CD14-positive monocyte (primary cell): ENCODE measurements at regions not wholly inside any gene's neighbourhood (a gene's known extent, or its start where the extent isn't known, plus 50 kb on each side); places are given as distances from the start of the nearest gene placed in this dataset.

Source experiments
- DNase-seq, 3 donors: peaks; one replicate each; pipeline ENCODE4 v3.0.0-alpha.2; 2011 to 2022
- H2AFZ ChIP-seq: 2 replicates; pipeline ENCODE4 v1.6.0; 2012; ENCODE audit warnings: mild to moderate bottlenecking, low read depth, low read length, inconsistent platforms; ENCODE audit not compliant: insufficient read depth, poor library complexity, severe bottlenecking
- H3K27ac ChIP-seq, 2 donors: 1 replicate in 1 of 2; 2 replicates in 1 of 2; pipeline ENCODE4 v1.5.1; 2012 to 2013; ENCODE audit warnings: low read length in 2 of 2, control low read depth in 1 of 2, inconsistent platforms in 1 of 2, low read depth in 1 of 2, mild to moderate bottlenecking in 1 of 2
- H3K27me3 ChIP-seq, 2 donors: one replicate each; pipeline versions ENCODE4 v1.6.0 to v1.6.1; 2011 to 2013; ENCODE audit warnings: low read length in 2 of 2; ENCODE audit not compliant: control insufficient read depth in 2 of 2, insufficient read depth in 2 of 2
- H3K36me3 ChIP-seq, 2 donors: replicated peaks in 1 of 2; 1 replicate in 1 of 2; 2 replicates in 1 of 2; pipeline versions ENCODE4 v1.5.1 to v1.6.1; 2012 to 2013; ENCODE audit warnings: low read length in 2 of 2, control low read depth in 1 of 2, inconsistent platforms in 1 of 2, mild to moderate bottlenecking in 1 of 2; ENCODE audit not compliant: insufficient read depth in 2 of 2, control insufficient read depth in 1 of 2
- H3K4me1 ChIP-seq, 2 donors: 1 replicate in 1 of 2; 2 replicates in 1 of 2; pipeline versions ENCODE4 v1.5.1 to v1.6.1; 2012 to 2013; ENCODE audit warnings: low read length in 2 of 2, control low read depth in 1 of 2, inconsistent platforms in 1 of 2, mild to moderate bottlenecking in 1 of 2, moderate library complexity in 1 of 2; ENCODE audit not compliant: insufficient read depth in 2 of 2, control insufficient read depth in 1 of 2
- H3K4me2 ChIP-seq: replicated peaks from 2 replicates; pipeline ENCODE3; 2012; ENCODE audit warnings: low read length, moderate library complexity, mild to moderate bottlenecking; ENCODE audit not compliant: poor library complexity, severe bottlenecking; ENCODE audit errors: extremely low read depth
- H3K4me3 ChIP-seq, 3 experiments: fragments of 200-600 bp in 1 of 3; sonication (generic) in 1 of 3; replicated peaks in 1 of 3; 1 replicate in 2 of 3; 2 replicates in 1 of 3; pipeline ENCODE4 v1.5.1; 2011 to 2013; ENCODE audit warnings: low read length in 3 of 3, mild to moderate bottlenecking in 3 of 3, control low read depth in 2 of 3, low read depth in 2 of 3, inconsistent platforms in 1 of 3, moderate library complexity in 1 of 3
- H3K79me2 ChIP-seq: 2 replicates; pipeline ENCODE4 v1.6.0; 2012; ENCODE audit warnings: mild to moderate bottlenecking, control low read depth, inconsistent platforms, low read length, moderate library complexity; ENCODE audit not compliant: insufficient read depth
- H3K9ac ChIP-seq: 2 replicates; pipeline ENCODE4 v1.6.0; 2017; ENCODE audit warnings: low read length, mild to moderate bottlenecking; ENCODE audit not compliant: insufficient read depth, poor library complexity, severe bottlenecking
- H3K9me3 ChIP-seq, 2 donors: replicated peaks in 1 of 2; 1 replicate in 1 of 2; 2 replicates in 1 of 2; pipeline versions ENCODE4 v1.5.1 to v1.6.1; 2012 to 2013; ENCODE audit warnings: low read length in 2 of 2, control low read depth in 1 of 2; ENCODE audit not compliant: control insufficient read depth in 1 of 2, insufficient read depth in 1 of 2
- H4K20me1 ChIP-seq: 2 replicates; pipeline ENCODE4 v1.6.0; 2012; ENCODE audit warnings: mild to moderate bottlenecking, low read length, control low read depth, moderate library complexity; ENCODE audit not compliant: insufficient read depth
- H3K27ac Mint-ChIP-seq, 7 donors: one replicate each; pipeline ENCODE4 v1.8.0; 2020; ENCODE audit warnings: mild to moderate bottlenecking in 7 of 7, mixed read lengths in 7 of 7, moderate library complexity in 6 of 7, inconsistent platforms in 2 of 7
- H3K27me3 Mint-ChIP-seq, 3 donors: one replicate each; pipeline ENCODE4 v1.8.0; 2021 to 2022; ENCODE audit warnings: low read depth in 3 of 3, mild to moderate bottlenecking in 3 of 3, mixed read lengths in 3 of 3, moderate library complexity in 3 of 3, inconsistent platforms in 1 of 3
- H3K36me3 Mint-ChIP-seq, 2 donors: one replicate each; pipeline ENCODE4 v1.8.0; 2020; ENCODE audit warnings: mixed read lengths in 2 of 2, inconsistent platforms in 1 of 2, mild to moderate bottlenecking in 1 of 2
- H3K4me1 Mint-ChIP-seq: one replicate; pipeline ENCODE4 v1.8.0; 2020; ENCODE audit warnings: mild to moderate bottlenecking, mixed read lengths
- H3K4me3 Mint-ChIP-seq, 2 donors: one replicate each; pipeline ENCODE4 v1.8.0; 2020; ENCODE audit warnings: mild to moderate bottlenecking in 2 of 2, mixed read lengths in 2 of 2, moderate library complexity in 1 of 2
- H3K9me3 Mint-ChIP-seq, 7 donors: one replicate each; pipeline ENCODE4 v1.8.0; 2020 to 2022; ENCODE audit warnings: mixed read lengths in 7 of 7, mild to moderate bottlenecking in 6 of 7, moderate library complexity in 6 of 7, inconsistent platforms in 2 of 7
- CTCF ChIP-seq: fragments of 200-600 bp; IDR thresholded peaks from one replicate; pipeline ENCODE4 v1.8.0; 2022; ENCODE audit warnings: antibody characterized with exemption, mild to moderate bottlenecking
- WGBS: methylation state at CpG from one replicate; pipeline ENCODE4 v1.1.5; 2013; ENCODE audit warnings: missing lambda C conversion rate; ENCODE audit not compliant: insufficient coverage; 5-methylcytosine and 5-hydroxymethylcytosine counted together
- intact Hi-C, 2 donors: fragments of 100-400 bp; cut with micrococcal nuclease; formaldehyde crosslinking; loops; one replicate each; pipeline versions ENCODE4 v1.15.0 to v1.15.1; 2023

DNA sequence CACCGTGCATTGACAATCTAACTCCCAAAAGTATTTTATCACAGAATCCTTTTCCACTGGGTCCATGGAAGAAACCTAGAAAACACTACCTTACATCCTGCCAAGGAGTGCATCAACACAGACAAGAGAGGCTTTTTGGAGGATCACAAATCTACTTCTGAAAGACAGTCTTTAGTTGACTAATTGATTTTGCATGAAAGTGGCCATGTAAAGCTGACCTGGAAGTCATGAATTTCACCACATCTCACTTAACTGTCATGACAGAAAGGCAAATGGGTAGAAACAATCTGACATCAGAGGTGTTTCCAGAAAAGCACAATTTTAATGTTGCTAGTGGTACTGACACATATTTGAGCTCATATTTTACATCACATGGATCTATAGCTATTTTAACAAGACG lies 101.6 kb downstream of the FAM76B start:
- no peak overlapping the region for H3K4me3 ChIP-seq
- H3K36me3 Mint-ChIP-seq = no peaks in the 10 kb centered on the region
- peaks cover 0 to under 1% (median 0%) of the 10 kb centered on the region in 7 donors for H3K9me3 Mint-ChIP-seq
- H3K27me3 Mint-ChIP-seq = peaks cover 0 to 1% (median 0%) of the 10 kb centered on the region in 3 donors
- no peaks in the 10 kb centered on the region for H3K36me3 ChIP-seq
- WGBS = no CpG with 5 or more reads among the region's 2 CpGs
- H3K9ac ChIP-seq = no peak overlapping the region
- no peaks in the 10 kb centered on the region for H3K9me3 ChIP-seq
- no peak overlapping the region for H3K27ac ChIP-seq
- no peaks in the 10 kb centered on the region for H4K20me1 ChIP-seq
- H3K4me3 Mint-ChIP-seq = no peak overlapping the region
- H2AFZ ChIP-seq = no peak overlapping the region
- no peak for TF ChIP-seq CTCF
- no peak for DNase-seq
- H3K27ac Mint-ChIP-seq = no peak overlapping the region
- no peaks in the 10 kb centered on the region for H3K79me2 ChIP-seq
- H3K4me1 Mint-ChIP-seq = no peaks in the 10 kb centered on the region
- intact Hi-C loops = no loop called here
- no peaks in the 10 kb centered on the region for H3K4me1 ChIP-seq
- no peak overlapping the region for H3K4me2 ChIP-seq
- no peaks in the 10 kb centered on the region for H3K27me3 ChIP-seq

DNA sequence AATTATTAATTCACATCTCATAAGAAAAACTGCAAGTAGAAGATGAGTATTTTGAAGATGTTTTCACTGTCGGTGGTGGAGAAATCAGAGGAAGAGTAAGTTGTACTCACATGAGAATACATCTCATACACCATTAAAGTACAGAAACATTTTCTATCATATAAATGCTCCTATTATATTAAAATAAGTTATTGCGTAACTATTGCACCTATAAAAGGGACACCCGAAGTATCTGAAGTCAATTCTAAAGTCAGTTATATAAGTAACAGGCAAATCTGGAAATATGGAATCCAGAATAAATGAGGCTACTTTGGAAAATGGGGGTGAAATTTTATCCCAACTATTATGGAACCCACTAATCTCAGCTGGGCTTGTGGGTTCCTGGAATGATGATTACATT lies 103.3 kb downstream of the FAM76B start:
- no peak overlapping the region for H3K4me3 Mint-ChIP-seq
- intact Hi-C loops = no loop called here

More for the DNA sequence above, 103.3 kb downstream of the FAM76B start:
- Histone ChIP-seq H3K4me3 (no peak overlapping the region), H2AFZ (no peak overlapping the region), H3K9ac (no peak overlapping the region), H3K4me2 (no peak overlapping the region), H3K4me1 (no peaks in the 10 kb centered on the region), H3K27me3 (no peaks in the 10 kb centered on the region), H4K20me1 (no peaks in the 10 kb centered on the region), H3K9me3 (no peaks in the 10 kb centered on the region), H3K36me3 (no peaks in the 10 kb centered on the region), H3K79me2 (no peaks in the 10 kb centered on the region), H3K27ac (no peak overlapping the region)
- no peak for TF ChIP-seq CTCF
- H3K27me3 Mint-ChIP-seq = no peaks in the 10 kb centered on the region
- H3K4me1 Mint-ChIP-seq = no peaks in the 10 kb centered on the region
- H3K27ac Mint-ChIP-seq = no peak overlapping the region
- H3K9me3 Mint-ChIP-seq = peaks cover 0 to 2% (median 0%) of the 10 kb centered on the region in 7 donors
- WGBS = no CpG with 5 or more reads among the region's 3 CpGs
- no peaks in the 10 kb centered on the region for H3K36me3 Mint-ChIP-seq
- no peak for DNase-seq
